Stomach (tissue), 4 donors: ENCODE measurements at regions not wholly inside any gene's neighbourhood (a gene's known extent, or its start where the extent isn't known, plus 50 kb on each side); places are given as distances from the start of the nearest gene placed in this dataset.

Source experiments
- POLR2A ChIP-seq, 4 donors: fragments of 450-650 bp; IDR thresholded peaks; one replicate each; pipeline ENCODE4 v1.6.1; 2016; ENCODE audit warnings: antibody characterized with exemption in 4 of 4, control low read depth in 2 of 4, mild to moderate bottlenecking in 1 of 4, moderate library complexity in 1 of 4
- TF ChIP-seq, protein P1 (sequence below), 7 experiments: fragments of 450-650 bp in 4 of 7; fragments of 200-600 bp in 3 of 7; sonication (generic) in 3 of 7; IDR thresholded peaks; one replicate each; pipeline ENCODE4 v1.5.1; 2016 to 2019; ENCODE audit warnings: antibody characterized with exemption in 7 of 7, control low read depth in 2 of 7, mild to moderate bottlenecking in 1 of 7

DNA sequence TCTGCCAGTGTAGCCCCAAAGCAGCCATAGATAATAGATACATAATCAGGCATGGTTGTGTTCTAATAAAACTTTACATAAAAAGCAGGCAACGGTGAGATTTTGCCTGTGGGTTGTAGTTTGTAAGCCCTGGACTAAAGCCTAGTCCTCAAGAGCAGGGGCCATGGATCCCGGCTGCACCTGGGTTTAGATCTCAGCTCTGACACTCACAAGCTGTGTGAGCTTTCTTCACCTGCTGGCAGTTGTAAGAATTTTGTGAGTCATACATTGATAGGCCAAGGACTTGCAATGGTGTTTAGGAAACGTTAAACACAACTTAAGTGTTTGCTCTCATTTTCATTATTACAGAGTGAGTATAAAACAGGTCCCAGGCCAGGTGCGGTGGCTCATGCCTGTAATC is 395.8 kb upstream of the TBX3 start:
- TF ChIP-seq POLR2A (IDR thresholded peaks at IDR 0.05), result no peak
- TF ChIP-seq, protein P1, sequence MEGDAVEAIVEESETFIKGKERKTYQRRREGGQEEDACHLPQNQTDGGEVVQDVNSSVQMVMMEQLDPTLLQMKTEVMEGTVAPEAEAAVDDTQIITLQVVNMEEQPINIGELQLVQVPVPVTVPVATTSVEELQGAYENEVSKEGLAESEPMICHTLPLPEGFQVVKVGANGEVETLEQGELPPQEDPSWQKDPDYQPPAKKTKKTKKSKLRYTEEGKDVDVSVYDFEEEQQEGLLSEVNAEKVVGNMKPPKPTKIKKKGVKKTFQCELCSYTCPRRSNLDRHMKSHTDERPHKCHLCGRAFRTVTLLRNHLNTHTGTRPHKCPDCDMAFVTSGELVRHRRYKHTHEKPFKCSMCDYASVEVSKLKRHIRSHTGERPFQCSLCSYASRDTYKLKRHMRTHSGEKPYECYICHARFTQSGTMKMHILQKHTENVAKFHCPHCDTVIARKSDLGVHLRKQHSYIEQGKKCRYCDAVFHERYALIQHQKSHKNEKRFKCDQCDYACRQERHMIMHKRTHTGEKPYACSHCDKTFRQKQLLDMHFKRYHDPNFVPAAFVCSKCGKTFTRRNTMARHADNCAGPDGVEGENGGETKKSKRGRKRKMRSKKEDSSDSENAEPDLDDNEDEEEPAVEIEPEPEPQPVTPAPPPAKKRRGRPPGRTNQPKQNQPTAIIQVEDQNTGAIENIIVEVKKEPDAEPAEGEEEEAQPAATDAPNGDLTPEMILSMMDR (IDR thresholded peaks at IDR 0.05), result no peak
